NOMO-1 (cell line): ENCODE measurements at regions not wholly inside any gene's neighbourhood (a gene's known extent, or its start where the extent isn't known, plus 50 kb on each side); places are given as distances from the start of the nearest gene placed in this dataset.
"Not testable (repeated sequence)": the region's sequence is repeated elsewhere in the genome, so short reads cannot be mapped to it uniquely, and the experiment has no call there.

ENCODE experiments used
- DNase-seq, 2 experiments: peaks; one replicate each; lab custom pipeline; 2025; ENCODE audit not compliant: unreplicated experiment in 2 of 2; lab: John Stamatoyannopoulos, UW

DNA sequence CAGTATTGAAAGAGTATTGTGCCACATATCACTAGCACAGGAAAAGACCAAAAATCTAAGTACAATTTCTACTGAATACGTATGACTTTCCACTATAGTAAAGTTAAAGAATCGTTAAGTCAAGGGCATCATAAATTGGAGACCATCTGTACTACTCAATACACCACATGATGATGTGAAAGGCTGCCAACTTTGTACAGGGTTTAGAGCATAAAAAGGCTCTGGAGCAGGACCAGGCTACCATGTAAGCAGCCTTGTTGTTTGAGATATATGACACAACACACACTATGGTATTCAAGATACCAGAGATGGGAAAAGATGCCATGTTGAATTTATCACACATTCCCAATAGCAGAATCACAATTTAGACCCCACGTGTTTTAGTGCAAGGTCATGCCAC lies 294.9 kb upstream of the TRPC5 start:
- DNase-seq, result no peak

DNA sequence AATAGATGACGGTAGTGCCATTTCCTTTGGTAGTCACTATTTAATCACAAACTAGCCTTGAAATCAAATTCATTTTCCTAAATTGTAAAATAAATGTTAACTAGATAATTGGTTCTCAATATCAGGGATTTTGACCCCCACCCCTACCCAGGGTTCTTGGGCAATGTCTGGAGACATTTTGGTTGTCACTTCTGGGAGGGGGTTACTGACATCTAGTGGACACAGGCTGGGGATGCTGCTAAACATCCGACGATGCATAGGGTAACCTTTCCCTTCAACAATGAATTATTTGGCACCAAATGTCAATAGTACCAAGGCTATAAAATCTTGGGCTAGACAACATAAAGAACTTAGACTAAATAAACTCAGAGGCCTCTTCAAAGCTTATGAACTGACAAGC lies 285.8 kb upstream of the TRPC5 start:
- DNase-seq, result no peak

DNA sequence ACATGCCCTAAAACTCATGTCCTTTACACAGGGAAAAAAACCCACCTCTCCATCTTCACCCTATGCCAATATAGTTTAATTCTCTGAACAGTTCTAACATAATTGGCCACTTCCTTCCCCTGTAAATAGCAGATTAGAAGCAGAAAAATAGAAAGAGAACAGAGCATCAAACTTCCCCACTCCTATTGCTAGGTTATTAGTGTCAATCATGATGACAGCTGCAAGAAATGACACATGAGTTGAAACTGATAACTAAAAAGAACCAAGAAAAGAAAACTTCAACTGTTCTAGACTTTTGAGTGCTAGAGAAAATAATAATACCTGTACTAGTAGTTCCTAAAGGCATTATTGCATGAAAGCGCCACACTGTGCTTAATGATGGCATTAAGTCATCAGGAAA lies 284.5 kb upstream of the TRPC5 start:
- no peak for DNase-seq

DNA sequence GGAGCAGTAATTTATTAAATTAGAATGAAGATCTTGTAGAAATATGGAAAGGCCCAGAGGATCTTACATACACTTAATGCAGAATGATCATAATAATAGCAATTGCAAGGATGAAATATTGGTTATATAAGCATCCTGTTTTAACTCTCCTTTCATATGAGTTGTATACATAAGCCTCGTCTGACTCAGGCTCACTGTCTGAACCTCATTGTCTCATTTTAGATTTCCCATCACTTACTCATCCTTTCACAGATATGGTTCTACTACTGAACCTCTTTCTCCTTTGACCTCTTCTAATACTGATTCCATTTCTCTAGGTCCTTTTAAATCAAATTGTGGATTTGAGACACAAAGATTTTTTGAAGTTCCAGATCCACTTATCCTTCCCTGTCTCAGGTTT lies 277.3 kb upstream of the TRPC5 start:
- no peak for DNase-seq

GRCh38 chrX:112355931-112356330 lies 273.4 kb upstream of the TRPC5 start:
- DNase-seq, result no peak

DNA sequence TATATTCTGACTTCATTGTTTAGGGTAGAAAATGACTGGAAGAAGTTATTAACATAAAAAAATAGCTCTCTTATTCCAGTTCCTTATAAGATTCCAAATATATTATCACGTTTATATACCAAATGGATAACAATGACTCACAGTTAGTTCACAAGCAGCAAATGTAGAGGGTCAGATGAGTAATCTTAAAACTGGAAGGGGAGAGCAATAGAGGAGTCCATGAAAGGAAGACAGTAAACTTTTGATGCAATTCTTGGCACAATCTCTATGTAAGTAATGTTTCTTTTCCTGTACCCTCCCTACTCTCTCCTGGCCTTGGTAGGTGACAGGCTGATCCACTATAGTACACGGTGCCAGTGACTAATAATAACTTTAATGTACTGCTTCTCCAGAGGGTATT lies 259.0 kb upstream of the TRPC5 start:
- DNase-seq, result no peak

DNA sequence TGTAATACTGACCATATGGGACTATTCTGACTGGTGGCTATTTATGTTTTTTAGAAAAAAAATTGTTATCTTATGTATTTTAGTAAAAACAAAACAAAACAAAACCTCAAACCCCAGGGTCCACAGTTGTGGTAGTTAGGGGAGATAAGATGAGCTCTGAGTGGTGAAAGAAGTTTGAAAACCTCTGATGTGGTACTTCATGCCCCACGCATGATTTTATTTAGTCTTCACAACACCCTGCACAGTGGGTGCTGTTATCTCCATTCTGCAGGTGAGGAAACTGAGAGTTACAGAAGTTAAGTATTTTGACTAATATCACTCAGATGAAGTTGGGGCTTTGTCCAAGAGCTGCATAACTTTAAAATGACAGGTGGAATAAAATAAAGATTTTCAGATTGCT lies 230.6 kb upstream of the TRPC5 start:
- no peak for DNase-seq

DNA sequence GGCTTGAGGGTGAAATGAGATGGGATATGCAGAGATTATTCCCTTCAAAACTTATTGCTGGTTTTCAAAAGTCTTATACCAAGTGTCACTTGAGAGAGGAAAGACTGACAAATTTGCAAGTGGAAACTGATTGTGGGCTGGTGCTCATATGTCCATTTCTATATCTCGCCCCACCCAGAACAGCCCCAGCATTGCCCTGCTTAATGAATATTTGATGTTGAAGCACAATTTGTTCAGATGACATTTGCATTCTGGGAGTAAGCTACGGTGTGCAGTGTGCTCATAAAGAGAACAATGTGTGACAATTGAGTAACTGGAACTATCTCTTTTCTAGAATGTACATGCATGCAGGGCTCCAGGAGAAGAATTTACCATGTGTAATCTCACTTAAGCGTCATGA lies 223.5 kb upstream of the TRPC5 start:
- DNase-seq, result no peak

GRCh38 chrX:112279940-112280339 lies 197.4 kb upstream of the TRPC5 start:
- no peak for DNase-seq

GRCh38 chrX:112270991-112271390 lies 188.4 kb upstream of the TRPC5 start:
- DNase-seq, result no peak

GRCh38 chrX:112266136-112266535 lies 183.6 kb upstream of the TRPC5 start:
- DNase-seq, result no peak

DNA sequence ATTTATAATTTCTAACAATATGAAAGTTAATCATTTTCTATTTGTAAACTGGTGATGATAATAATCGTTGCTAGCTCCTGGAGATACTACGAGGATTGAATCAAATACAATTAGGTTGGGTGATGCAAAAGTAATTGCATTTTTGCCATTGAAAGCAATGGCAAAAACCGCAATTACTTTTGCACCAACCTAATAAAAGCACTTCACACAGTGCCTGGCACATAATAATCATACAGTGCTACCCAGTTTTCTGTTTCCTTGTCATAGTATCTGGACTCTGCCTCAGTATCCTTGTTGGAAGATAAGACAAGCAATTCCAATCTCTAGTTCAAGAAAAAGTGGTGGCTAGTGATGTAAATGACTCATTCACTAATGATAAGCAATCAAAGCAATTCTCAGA lies 176.8 kb upstream of the TRPC5 start:
- DNase-seq, result no peak

- no peak for DNase-seq
These were observed 172.3 kb upstream of the TRPC5 start for GRCh38 chrX:112254896-112255295.

GRCh38 chrX:112247714-112248113 lies 165.1 kb upstream of the TRPC5 start:
- no peak for DNase-seq

GRCh38 chrX:112235547-112235946 lies 153.0 kb upstream of the TRPC5 start:
- no peak for DNase-seq

DNA sequence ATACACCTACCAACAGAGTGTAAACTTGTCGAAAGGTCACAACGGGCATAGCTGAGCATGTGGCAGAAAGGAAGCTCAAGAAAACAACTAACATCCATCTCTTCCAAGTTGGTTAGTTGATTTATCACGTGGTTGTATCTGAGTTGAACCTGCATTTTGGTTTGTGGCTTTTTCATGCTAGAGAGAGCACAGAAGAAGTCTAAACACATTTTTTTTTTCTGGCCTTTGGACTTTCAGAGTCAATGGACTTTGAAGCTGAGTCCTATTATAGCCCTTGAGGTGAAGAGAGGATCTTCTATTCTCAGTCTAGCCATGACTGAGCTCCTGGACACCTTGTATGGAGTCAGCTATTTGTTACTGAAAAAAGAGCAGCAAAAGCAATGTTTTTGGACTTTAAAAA lies 150.6 kb upstream of the TRPC5 start:
- DNase-seq, result no peak

- not testable (repeated sequence) for DNase-seq
These were observed 144.2 kb upstream of the TRPC5 start for GRCh38 chrX:112226795-112227194.

GRCh38 chrX:112223391-112223790 lies 140.8 kb upstream of the TRPC5 start:
- no peak for DNase-seq

- DNase-seq, result no peak
These were observed 135.8 kb upstream of the TRPC5 start for GRCh38 chrX:112218388-112218787.

DNA sequence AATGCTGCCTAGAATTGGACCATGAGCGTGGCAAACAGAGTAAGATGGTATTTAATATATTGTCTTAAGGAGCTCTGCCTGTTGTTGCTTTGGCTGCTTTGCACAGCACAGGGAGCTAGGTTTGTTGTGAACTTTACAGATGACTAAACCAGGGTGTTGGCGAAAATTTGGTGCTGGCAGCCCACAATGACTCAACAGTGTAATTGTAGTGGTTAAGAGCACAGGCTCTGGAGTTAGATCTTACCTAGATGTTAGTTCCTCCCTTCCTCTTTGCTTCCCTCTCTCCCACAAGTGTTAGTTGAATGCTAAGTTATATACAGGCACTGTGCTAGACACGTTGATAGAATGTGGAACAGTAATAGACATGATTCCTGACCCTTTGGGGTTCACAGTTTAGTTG lies 128.9 kb upstream of the TRPC5 start:
- peak in 1 of 2 experiments; percentile 3 for DNase-seq

DNA sequence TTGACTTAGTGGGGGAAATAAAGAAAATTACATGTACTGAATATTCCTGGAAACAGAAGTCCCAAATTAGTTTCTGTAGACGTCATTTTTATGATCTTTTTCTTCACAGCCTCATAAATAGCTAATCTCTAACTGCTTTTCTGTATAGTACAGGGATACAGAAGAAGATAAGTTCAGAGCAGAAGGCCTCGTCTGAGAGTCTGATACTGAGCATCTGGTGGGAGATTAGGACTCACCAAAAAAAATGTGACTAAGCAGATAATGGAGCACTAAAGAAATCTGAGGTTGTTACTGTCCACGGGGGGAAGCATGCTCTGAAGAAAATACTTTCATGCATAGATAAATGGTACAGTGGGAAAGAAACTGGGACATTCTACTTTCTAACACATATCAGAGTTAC lies 115.3 kb upstream of the TRPC5 start:
- DNase-seq, result no peak

DNA sequence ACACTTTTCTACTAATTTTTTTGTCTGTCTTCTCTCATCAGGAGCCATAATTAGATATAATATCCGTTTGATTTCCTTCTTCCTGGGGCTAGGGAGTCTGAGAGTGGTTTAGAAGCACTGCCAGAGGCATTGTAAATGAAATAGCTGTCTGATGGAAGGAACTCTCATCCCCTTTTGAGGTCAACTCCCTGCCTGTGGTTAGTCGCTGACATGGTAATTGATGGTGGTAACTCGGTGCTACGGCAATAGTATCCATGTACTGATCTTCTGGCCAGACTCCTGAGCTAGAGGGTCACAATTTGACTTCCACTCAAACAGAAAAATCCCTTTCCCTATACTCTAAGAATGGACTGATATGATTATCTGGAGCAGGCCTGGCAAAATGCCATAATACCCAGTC lies 108.1 kb upstream of the TRPC5 start:
- no peak for DNase-seq

- DNase-seq, result not testable (repeated sequence)
These were observed 98.8 kb upstream of the TRPC5 start for GRCh38 chrX:112181361-112181760.

DNA sequence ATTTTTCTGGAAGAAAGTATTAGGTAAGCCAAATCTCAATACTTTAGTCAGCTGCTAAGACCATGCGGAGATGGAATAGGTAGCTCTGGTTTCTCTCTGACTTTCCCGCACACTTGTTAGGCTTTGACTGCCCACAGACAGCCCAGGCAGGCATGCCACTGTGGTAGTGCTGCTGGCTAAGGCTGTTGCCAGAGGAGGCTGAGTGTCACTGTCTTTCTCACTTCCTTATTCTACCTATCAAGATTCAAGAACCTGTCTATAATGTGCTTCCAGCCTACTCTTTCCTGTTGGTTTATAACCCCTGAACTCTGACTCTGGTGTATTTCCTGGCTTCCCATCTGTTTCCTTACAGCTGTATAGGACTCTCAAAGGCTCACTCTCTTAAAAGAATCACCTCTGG lies 81.8 kb upstream of the TRPC5 start:
- DNase-seq, result no peak
